VCaP (cell line): ENCODE measurements at regions not wholly inside any gene's neighbourhood (a gene's known extent, or its start where the extent isn't known, plus 50 kb on each side); places are given as distances from the start of the nearest gene placed in this dataset.

Experiments
- H3K27ac ChIP-seq: fragments of 450-650 bp; 2 replicates; pipeline ENCODE4 v1.5.1; 2017
- TF ChIP-seq, protein P1 (sequence below): fragments of 450-650 bp; conservative IDR thresholded peaks from 2 replicates; pipeline ENCODE4 v1.5.1; 2017; ENCODE audit warnings: mild to moderate bottlenecking, moderate library complexity

DNA sequence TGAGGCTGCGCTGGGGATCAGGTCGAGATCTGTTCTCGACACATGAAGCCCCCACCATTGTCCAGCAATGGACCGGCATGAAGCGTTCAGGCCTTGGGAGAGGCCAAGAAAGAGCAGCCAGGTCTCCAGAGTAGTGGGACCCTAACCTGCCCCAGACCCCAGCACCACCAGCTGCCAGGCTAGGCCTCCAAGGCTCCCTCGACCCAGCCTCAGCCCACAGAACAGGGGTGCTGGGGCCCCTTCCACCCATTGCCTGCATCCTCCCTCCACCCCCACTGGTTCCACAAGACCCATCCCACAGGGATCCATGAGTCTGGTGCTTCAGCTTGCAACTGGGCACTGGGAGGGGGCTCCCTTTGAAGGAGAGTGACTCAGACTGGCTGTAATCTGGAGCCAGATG lies 120.3 kb downstream of the TUBA3C start:
- no peak overlapping the region for H3K27ac ChIP-seq
- TF ChIP-seq, protein P1, sequence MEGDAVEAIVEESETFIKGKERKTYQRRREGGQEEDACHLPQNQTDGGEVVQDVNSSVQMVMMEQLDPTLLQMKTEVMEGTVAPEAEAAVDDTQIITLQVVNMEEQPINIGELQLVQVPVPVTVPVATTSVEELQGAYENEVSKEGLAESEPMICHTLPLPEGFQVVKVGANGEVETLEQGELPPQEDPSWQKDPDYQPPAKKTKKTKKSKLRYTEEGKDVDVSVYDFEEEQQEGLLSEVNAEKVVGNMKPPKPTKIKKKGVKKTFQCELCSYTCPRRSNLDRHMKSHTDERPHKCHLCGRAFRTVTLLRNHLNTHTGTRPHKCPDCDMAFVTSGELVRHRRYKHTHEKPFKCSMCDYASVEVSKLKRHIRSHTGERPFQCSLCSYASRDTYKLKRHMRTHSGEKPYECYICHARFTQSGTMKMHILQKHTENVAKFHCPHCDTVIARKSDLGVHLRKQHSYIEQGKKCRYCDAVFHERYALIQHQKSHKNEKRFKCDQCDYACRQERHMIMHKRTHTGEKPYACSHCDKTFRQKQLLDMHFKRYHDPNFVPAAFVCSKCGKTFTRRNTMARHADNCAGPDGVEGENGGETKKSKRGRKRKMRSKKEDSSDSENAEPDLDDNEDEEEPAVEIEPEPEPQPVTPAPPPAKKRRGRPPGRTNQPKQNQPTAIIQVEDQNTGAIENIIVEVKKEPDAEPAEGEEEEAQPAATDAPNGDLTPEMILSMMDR = no peak

DNA sequence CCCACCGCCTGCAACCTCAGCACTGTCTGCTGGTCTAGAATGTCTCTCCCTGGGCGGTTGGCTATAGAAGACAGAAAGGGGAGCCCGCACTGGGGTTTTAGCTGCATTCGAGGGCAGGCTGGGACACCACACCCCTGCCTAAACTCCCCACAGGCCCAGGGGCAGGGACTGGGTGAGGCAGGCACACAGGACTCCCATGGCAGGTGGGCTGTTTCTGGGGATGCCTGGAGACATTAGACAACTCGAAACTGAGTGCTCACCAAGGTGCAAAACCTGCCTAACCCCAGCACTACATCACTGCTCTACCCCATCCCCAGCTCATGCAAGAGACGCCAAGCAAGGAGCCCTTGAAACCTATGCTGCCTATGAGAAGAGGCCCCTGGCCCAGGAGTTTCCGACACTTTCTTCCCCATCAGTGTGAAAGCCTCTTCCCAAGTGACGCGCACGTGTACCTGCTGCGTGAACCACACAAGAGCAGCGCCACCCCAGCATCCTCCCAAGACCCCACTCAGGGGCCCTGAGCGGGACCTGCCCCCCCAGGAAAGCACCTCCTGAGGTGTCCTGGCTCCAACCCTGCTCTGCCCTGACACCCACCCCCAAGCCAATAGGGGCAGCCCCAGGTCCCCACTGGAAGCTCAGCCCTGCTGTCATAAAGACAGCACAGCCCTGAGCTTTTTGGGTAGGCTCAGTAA lies 121.2 kb downstream of the TUBA3C start:
- TF ChIP-seq, protein P1 = no peak
- H3K27ac ChIP-seq = no peak overlapping the region

DNA sequence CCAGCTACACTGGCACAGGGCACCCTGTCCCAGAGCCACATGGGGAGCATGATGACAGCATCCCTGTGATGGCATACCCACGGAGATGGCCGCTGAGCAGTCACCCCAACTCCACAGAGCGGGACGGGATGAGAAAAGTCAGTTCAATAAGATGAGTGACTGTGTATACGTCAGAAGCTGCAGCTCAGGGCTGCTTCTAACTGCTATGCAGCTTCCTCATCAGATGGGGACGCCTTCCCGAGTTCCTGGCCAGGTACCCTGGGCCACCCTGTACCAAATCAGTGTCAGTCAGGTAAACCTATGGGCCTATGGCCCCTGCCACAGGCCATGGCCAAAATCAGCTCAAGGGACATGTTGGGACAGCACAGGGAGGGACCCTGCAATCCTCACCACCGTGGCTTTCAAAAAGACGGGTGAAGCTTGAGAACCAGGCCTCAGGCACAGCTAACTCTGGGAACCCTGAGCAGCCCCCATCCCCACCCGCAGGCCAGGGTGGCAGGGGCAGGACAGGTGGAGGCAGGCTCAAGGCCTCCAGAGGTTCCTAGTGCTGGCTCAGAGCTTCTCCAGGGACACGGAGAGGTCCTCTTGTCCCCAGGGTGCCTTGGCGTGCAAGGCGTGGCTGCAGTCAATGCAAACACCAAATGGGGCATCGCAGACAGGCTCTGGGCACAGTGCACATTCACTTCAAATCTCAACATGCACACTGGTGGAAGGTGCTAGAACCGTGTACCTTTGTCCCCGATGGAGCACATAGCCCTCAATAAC lies 122.4 kb downstream of the TUBA3C start:
- no peak overlapping the region for H3K27ac ChIP-seq
- TF ChIP-seq, protein P1 = no peak

DNA sequence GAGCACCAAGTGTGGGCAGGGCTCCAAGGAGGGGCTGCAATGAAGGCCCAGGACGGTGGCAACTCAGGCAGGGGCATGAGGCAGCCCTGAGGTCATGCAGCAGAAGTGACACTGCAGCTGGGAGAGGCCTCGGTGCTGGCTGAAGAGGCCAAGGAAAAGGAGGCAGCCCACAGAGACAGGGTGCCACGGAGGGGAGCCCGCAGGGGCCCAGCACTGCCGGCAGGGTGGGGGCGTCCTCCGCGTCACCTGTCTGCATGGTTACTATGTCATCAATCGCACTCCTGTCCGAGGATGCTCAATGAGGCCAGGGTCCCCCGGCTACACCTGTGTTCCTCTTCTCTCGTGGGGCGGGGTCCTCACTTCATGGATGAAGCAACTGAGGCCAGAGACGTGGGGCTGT lies 123.1 kb downstream of the TUBA3C start:
- H3K27ac ChIP-seq = no peak overlapping the region
- TF ChIP-seq, protein P1 = no peak

DNA sequence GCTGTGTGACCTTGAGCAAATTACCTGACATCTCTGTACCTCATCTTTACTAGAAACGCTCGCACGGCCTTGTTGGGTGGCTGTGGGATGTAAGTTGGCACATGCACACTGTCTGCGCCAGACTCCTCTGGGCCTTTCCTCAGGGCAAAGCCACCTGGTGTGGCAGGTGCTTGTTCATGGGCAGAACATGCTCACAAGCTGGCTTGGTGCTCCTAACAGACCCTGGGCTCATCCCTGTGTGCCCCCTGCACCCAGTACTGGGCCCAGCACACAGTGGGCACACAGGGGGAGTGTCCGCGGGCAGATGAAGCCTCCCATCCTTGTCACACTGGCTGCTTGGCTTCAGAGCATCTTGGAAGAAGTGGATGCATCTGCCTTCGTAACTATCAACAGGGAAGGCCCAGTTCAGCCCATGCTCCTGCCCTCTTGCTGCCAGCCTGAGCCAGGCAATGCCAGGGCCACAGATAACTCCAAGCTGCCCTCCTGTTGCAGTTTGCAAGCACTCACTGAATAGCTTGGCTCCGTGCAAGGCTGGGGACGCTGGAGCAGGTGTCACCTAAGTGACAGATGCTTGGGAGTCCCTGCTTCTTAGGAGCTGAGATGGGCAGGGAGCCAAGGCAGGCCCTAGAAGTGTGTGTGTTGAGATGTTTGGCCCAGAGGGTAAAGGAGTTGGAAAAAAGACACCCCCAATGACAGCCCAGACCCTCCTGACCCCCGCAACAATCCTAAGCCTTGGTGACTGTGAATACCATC lies 123.9 kb downstream of the TUBA3C start:
- H3K27ac ChIP-seq = no peak overlapping the region
- TF ChIP-seq, protein P1 = no peak

DNA sequence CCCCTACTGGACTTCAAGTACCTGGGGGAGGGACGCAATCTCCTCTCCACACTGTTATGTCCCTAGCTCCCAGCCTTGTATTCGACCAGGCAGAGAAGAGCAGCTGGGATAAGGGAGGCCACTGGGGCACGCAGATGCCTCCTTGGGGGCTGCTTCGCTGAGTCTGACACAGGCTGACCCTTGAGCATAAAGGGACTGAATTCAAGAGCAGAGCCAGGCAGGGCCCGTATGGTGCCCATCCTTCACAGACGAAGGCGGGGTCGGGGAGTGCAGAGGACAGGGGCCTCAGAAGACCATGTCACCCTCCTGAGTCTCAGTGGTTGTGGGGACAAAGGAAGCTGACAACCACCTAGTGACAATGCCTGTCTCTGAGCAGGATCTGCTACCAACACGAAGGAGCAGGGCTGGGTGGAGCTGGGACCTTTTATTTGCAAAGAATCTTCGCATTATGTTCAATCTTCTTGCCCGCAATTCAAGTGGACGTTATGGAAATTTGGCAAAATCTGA lies 124.6 kb downstream of the TUBA3C start:
- TF ChIP-seq, protein P1 = no peak
- H3K27ac ChIP-seq = no peak overlapping the region

DNA sequence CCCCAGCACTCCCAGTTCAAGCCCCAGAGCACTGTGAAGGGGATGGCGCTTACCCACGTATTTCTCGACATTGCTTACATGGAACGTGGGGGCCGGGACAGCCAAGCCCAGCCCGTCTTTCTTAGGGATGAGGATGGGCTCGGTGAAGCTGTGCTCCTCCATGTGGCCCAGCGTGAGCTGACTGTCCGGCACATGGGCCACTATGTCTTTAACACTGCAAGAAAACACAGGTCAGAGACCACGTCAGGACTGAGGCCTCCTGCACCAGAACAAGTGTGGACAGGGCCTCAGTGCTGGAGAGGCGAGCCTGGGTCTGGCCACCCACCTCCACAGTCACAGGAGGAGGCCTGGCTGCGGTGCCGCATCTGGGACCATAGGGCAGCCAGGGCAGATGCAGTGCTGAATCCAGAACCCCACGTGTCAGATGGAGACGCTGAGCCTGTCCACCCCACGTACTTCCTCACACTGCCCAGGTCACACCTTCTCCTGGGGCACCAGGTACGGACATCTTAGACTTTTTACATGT lies 125.2 kb downstream of the TUBA3C start:
- TF ChIP-seq, protein P1 = no peak
- H3K27ac ChIP-seq = no peak overlapping the region
